Heart right ventricle (tissue), 16 donors: ENCODE measurements at regions not wholly inside any gene's neighbourhood (a gene's known extent, or its start where the extent isn't known, plus 50 kb on each side); places are given as distances from the start of the nearest gene placed in this dataset.

Experiments
- ATAC-seq, 8 donors: fragments of 200-7000 bp; cut with Tn5 transposase; one replicate each; pipeline ENCODE4 v1.9.1; 2020; ENCODE audit warnings: mild to moderate bottlenecking in 8 of 8, moderate library complexity in 8 of 8, moderate number of reproducible peaks in 1 of 8
- DNase-seq, 2 donors: peaks; one replicate each; pipeline ENCODE4 v3.0.0-alpha.2; 2020
- H3K27ac ChIP-seq, 10 donors: fragments of 200-600 bp; sonication (generic) in 2 of 10; one replicate each; pipeline versions ENCODE4 v1.5.0 to v1.8.0; 2020 to 2022; ENCODE audit warnings: mild to moderate bottlenecking in 3 of 10
- H3K27me3 ChIP-seq, 7 donors: fragments of 200-600 bp; one replicate each; pipeline ENCODE4 v1.8.0; 2021 to 2022; ENCODE audit warnings: mild to moderate bottlenecking in 2 of 7
- H3K36me3 ChIP-seq, 9 donors: fragments of 200-600 bp; sonication (generic) in 1 of 9; one replicate each; pipeline versions ENCODE4 v1.5.0 to v1.8.0; 2020 to 2022; ENCODE audit warnings: mild to moderate bottlenecking in 2 of 9
- H3K4me1 ChIP-seq, 9 donors: fragments of 200-600 bp; sonication (generic) in 1 of 9; one replicate each; pipeline versions ENCODE4 v1.5.0 to v1.8.0; 2020 to 2022; ENCODE audit warnings: mild to moderate bottlenecking in 4 of 9
- H3K4me3 ChIP-seq, 10 donors: fragments of 200-600 bp; sonication (generic) in 2 of 10; one replicate each; pipeline versions ENCODE4 v1.5.0 to v1.8.0; 2020 to 2022; ENCODE audit warnings: mild to moderate bottlenecking in 7 of 10, moderate library complexity in 2 of 10
- H3K9me3 ChIP-seq, 11 donors: fragments of 200-600 bp in 10 of 11; sonication (generic) in 2 of 11; one replicate each; pipeline versions ENCODE4 v1.5.0 to v1.8.0; 2013 to 2022; ENCODE audit warnings: mild to moderate bottlenecking in 2 of 11, control low read depth in 1 of 11, moderate library complexity in 1 of 11
- CTCF ChIP-seq, 9 donors: fragments of 200-600 bp; sonication (generic) in 2 of 9; IDR thresholded peaks; one replicate each; pipeline versions ENCODE4 v1.5.0 to v1.8.0; 2021 to 2022; ENCODE audit warnings: antibody characterized with exemption in 9 of 9, mild to moderate bottlenecking in 5 of 9, moderate library complexity in 1 of 9
- WGBS, 2 donors: extraction: QIAGEN DNeasy Blood & Tissue Kit; methylation state at CpG; one replicate each; pipeline ENCODE4 v1.1.7; 2013; ENCODE audit warnings: inconsistent platforms in 1 of 2; 5-methylcytosine and 5-hydroxymethylcytosine counted together
- intact Hi-C, 10 donors: fragments of 100-400 bp; cut with DNase I; formaldehyde crosslinking; loops; one replicate each; pipeline versions ENCODE4 v1.11.1 to v1.14.2; 2022
- donor health status: Arrhythmogenic right ventricular cardiomyopathy.
- donor health status: ischemic (EF 13 %, LVEDD 7.1; RV severe dilation, severe dysfunction).
- donor health status: healthy with polysubstance abuse.
- donor health status: DM: no; HTN: yes; CAD: no.
- donor health status: DM: no; HTN: no; CAD: no.
- donor health status: ischemic (EF 25% LVEDD 6.9; RV normal size, moderate dysfunction).
- donor health status: ischemic (EF 25% LVEDD 5.7; RV mildly dilated, moderate dysfunction).
- donor health status: healthy.
- donor health status: DM: yes; HTN: yes; CAD: no.
- donor health status: Ischemic cardiomyopathy.
- donor health status: ischemic (EF 35%, LVEDD 5.7; RV mildly dilated, moderate dysfunction).
- donor health status: nonischemic (EF 11% LVEDD 7.7; RV severe dilation, severe dysfunction).
- donor health status: DM: yes; HTN: yes; CAD: no.
- donor health status: PGD.
- donor health status: ischemic (EF 29% LVEDD 5.4; RV normal size, mild dysfunction).
- donor health status: nonischemic (EF 23%, LVEDD 6.1; RV moderate dilation, normal function).

- Histone ChIP-seq H3K27ac (no peak overlapping the region), H3K9me3 (no peaks in the 10 kb centered on the region), H3K36me3 (no peaks in the 10 kb centered on the region), H3K27me3 (peaks cover 0 to 6% (median 0%) of the 10 kb centered on the region in 7 donors), H3K4me3 (no peak overlapping the region), H3K4me1 (no peaks in the 10 kb centered on the region)
- intact Hi-C loops, result no loop called here
- DNase-seq (no peak), ATAC-seq (no peak)
- WGBS, 2 donors, result 51 to 62% methylated on average over 3 of the region's 3 CpGs
- no peak for TF ChIP-seq CTCF (IDR thresholded peaks at IDR 0.05)
These were observed 102.5 kb downstream of the SALL1 start for GRCh38 chr16:51048544-51048943.

GRCh38 chr16:51045794-51046193 is 105.3 kb downstream of the SALL1 start:
- Histone ChIP-seq H3K9me3 (no peaks in the 10 kb centered on the region), H3K27ac (no peak overlapping the region), H3K36me3 (no peaks in the 10 kb centered on the region), H3K27me3 (peaks cover 0 to 11% (median 0%) of the 10 kb centered on the region in 7 donors), H3K4me3 (no peak overlapping the region), H3K4me1 (no peaks in the 10 kb centered on the region)
- no peak for DNase-seq
- 72 to 74% methylated on average over 5 of the region's 5 CpGs for WGBS, 2 donors
- ATAC-seq, result no peak
- intact Hi-C loops, result no loop called here
- TF ChIP-seq CTCF (IDR thresholded peaks at IDR 0.05), result no peak

GRCh38 chr16:51045186-51045585 is 105.9 kb downstream of the SALL1 start:
- Histone ChIP-seq H3K4me3 (no peak overlapping the region), H3K4me1 (no peaks in the 10 kb centered on the region), H3K27ac (no peak overlapping the region), H3K9me3 (no peaks in the 10 kb centered on the region), H3K36me3 (no peaks in the 10 kb centered on the region), H3K27me3 (peaks cover 0 to 11% (median 0%) of the 10 kb centered on the region in 7 donors)
- ATAC-seq (no peak), DNase-seq (no peak)
- WGBS, 2 donors, result 78 to 83% methylated on average over 3 of the region's 3 CpGs
- intact Hi-C loops, result no loop called here
- no peak for TF ChIP-seq CTCF (IDR thresholded peaks at IDR 0.05)

- no peak for ATAC-seq
These were observed 109.5 kb downstream of the SALL1 start for GRCh38 chr16:51041546-51041945.

More at GRCh38 chr16:51041546-51041945, 109.5 kb downstream of the SALL1 start:
- WGBS, 2 donors, result 82 to 85% methylated on average over 6 of the region's 6 CpGs
- Histone ChIP-seq H3K4me3 (no peak overlapping the region), H3K4me1 (no peaks in the 10 kb centered on the region), H3K27me3 (peaks cover 0 to 20% (median 0%) of the 10 kb centered on the region in 7 donors), H3K9me3 (no peaks in the 10 kb centered on the region), H3K36me3 (no peaks in the 10 kb centered on the region), H3K27ac (no peak overlapping the region)
- intact Hi-C loops, result no loop called here
- no peak for DNase-seq
- TF ChIP-seq CTCF (IDR thresholded peaks at IDR 0.05), result no peak
